Fibroblast of lung (primary cell): ENCODE measurements at regions not wholly inside any gene's neighbourhood (a gene's known extent, or its start where the extent isn't known, plus 50 kb on each side); places are given as distances from the start of the nearest gene placed in this dataset.

Experiments
- EZH2 ChIP-seq: IDR thresholded peaks from 2 replicates; pipeline ENCODE4 v1.5.1; 2012; ENCODE audit warnings: low read length, control low read depth, mild to moderate bottlenecking; ENCODE audit errors: missing control alignments
- TF ChIP-seq, protein P1 (sequence below), 2 donors: IDR thresholded peaks in 1 of 2; conservative IDR thresholded peaks in 1 of 2; 1 replicate in 1 of 2; 2 replicates in 1 of 2; pipeline ENCODE4 v1.5.1; 2011 to 2012; ENCODE audit warnings: low read length in 2 of 2, control low read depth in 1 of 2, inconsistent platforms in 1 of 2, low read depth in 1 of 2, mild to moderate bottlenecking in 1 of 2

DNA sequence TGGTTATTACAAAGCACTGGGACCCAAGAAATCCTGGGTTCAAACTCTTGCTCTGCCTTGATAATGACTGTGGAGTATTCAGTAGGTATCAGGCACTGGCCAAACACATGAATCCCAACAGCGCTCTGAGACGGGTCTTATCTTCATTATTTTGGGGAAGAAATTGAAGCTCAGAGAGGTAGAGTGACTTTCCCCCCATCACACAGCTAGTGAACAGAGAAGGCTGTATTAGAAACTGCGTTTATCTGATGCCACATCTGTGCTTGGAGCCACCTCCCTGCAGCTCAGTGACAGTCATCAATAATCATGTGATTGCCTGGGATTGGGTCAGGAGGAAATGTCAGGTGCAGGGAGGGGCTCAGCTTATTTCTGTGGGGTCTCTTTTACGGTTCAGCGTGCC is 225.4 kb upstream of the LHX5 start:
- TF ChIP-seq, protein P1, sequence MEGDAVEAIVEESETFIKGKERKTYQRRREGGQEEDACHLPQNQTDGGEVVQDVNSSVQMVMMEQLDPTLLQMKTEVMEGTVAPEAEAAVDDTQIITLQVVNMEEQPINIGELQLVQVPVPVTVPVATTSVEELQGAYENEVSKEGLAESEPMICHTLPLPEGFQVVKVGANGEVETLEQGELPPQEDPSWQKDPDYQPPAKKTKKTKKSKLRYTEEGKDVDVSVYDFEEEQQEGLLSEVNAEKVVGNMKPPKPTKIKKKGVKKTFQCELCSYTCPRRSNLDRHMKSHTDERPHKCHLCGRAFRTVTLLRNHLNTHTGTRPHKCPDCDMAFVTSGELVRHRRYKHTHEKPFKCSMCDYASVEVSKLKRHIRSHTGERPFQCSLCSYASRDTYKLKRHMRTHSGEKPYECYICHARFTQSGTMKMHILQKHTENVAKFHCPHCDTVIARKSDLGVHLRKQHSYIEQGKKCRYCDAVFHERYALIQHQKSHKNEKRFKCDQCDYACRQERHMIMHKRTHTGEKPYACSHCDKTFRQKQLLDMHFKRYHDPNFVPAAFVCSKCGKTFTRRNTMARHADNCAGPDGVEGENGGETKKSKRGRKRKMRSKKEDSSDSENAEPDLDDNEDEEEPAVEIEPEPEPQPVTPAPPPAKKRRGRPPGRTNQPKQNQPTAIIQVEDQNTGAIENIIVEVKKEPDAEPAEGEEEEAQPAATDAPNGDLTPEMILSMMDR (conservative IDR thresholded peaks at IDR 0.05 in 1 of 2, IDR thresholded peaks at IDR 0.05 in 1 of 2; ENCODE audit: low read depth in 1 of 2, low read length in 2 of 2): no peak
- TF ChIP-seq EZH2: no peak
